ENCODE measurements at regions not wholly inside any gene's neighbourhood (a gene's known extent, or its start where the extent isn't known, plus 50 kb on each side); places are given as distances from the start of the nearest gene placed in this dataset.
"Not testable (repeated sequence)": the region's sequence is repeated elsewhere in the genome, so short reads cannot be mapped to it uniquely, and the experiment has no call there.

- DNase-seq, result no peak
Observed at GRCh38 chr2:39867268-39867667, 88.2 kb upstream of the THUMPD2 start.

- no peak for DNase-seq
Observed at GRCh38 chr2:39865751-39866150, 86.7 kb upstream of the THUMPD2 start.

- not testable (repeated sequence) for DNase-seq
Observed at GRCh38 chr2:39863672-39864071, 84.6 kb upstream of the THUMPD2 start.

GRCh38 chr2:39860538-39860937, 81.5 kb upstream of the THUMPD2 start:
- DNase-seq, result no peak

GRCh38 chr2:39858677-39859076, 79.6 kb upstream of the THUMPD2 start:
- DNase-seq, result no peak

- DNase-seq, result no peak
Observed at GRCh38 chr2:39855856-39856255, 76.8 kb upstream of the THUMPD2 start.

GRCh38 chr2:39854771-39855170, 75.7 kb upstream of the THUMPD2 start:
- DNase-seq, result no peak

GRCh38 chr2:39852831-39853230, 73.8 kb upstream of the THUMPD2 start:
- DNase-seq, result no peak

GRCh38 chr2:39851651-39852110, 72.6 kb upstream of the THUMPD2 start:
- no peak for DNase-seq

GRCh38 chr2:39851251-39851650, 72.2 kb upstream of the THUMPD2 start:
- DNase-seq, result no peak

GRCh38 chr2:39849982-39850526, 71.0 kb upstream of the THUMPD2 start:
- no peak for DNase-seq

GRCh38 chr2:39849064-39849463, 70.0 kb upstream of the THUMPD2 start:
- no peak for DNase-seq

- no peak for DNase-seq
Observed at GRCh38 chr2:39845460-39846146, 66.5 kb upstream of the THUMPD2 start.

GRCh38 chr2:39839261-39839848, 60.3 kb upstream of the THUMPD2 start:
- no peak for DNase-seq

GRCh38 chr2:39838589-39838988, 59.5 kb upstream of the THUMPD2 start:
- DNase-seq, result no peak

GRCh38 chr2:39837856-39838453, 58.9 kb upstream of the THUMPD2 start:
- no peak for DNase-seq

GRCh38 chr2:39836638-39837037, 57.6 kb upstream of the THUMPD2 start:
- no peak for DNase-seq

- no peak for DNase-seq
Observed at GRCh38 chr2:39834426-39834825, 55.4 kb upstream of the THUMPD2 start.

- DNase-seq, result not testable (repeated sequence)
Observed at GRCh38 chr2:39830610-39831009, 51.6 kb upstream of the THUMPD2 start.

Data from NCI-H524 treated with DMSO at 0.1 percent for 48 hours (cell line).